H1 (cell line): ENCODE measurements at regions not wholly inside any gene's neighbourhood (a gene's known extent, or its start where the extent isn't known, plus 50 kb on each side); places are given as distances from the start of the nearest gene placed in this dataset.

ENCODE experiments used
- CBX5 ChIP-seq: fragments of 300-800, 300-1000 bp; sonication (generic); IDR thresholded peaks from 2 replicates; pipeline ENCODE4 v1.7.1; 2016; ENCODE audit warnings: antibody characterized with exemption, low read length, low read depth
- CBX8 ChIP-seq: fragments of 300-800, 300-1000 bp; sonication (generic); IDR thresholded peaks from 2 replicates; pipeline ENCODE4 v1.7.1; 2016; ENCODE audit warnings: low read depth, low read length, borderline replicate concordance
- GABPA ChIP-seq: IDR thresholded peaks from 2 replicates; pipeline ENCODE4 v1.6.1; 2011; ENCODE audit warnings: mild to moderate bottlenecking, low read length, moderate library complexity, borderline replicate concordance; ENCODE audit not compliant: insufficient read depth
- SIN3A ChIP-seq, 2 experiments: IDR thresholded peaks in 1 of 2; conservative IDR thresholded peaks in 1 of 2; 2 replicates each; pipeline ENCODE4 v1.6.1; 2011 to 2012; ENCODE audit warnings: low read length in 2 of 2, improper control_type of control experiment in 1 of 2, low read depth in 1 of 2, mild to moderate bottlenecking in 1 of 2
- SP1 ChIP-seq: IDR thresholded peaks from 2 replicates; pipeline ENCODE4 v1.6.1; 2011; ENCODE audit warnings: low read depth, low read length
- SP4 ChIP-seq: IDR thresholded peaks from 2 replicates; pipeline ENCODE4 v1.6.1; 2012; ENCODE audit warnings: low read length, inconsistent platforms
- SRF ChIP-seq: IDR thresholded peaks from 2 replicates; pipeline ENCODE4 v1.6.1; 2011; ENCODE audit warnings: mild to moderate bottlenecking, low read depth, low read length, moderate library complexity
- TAF7 ChIP-seq: optimal IDR thresholded peaks from 2 replicates; pipeline ENCODE3; 2011; ENCODE audit warnings: low read depth, mild to moderate bottlenecking, inconsistent platforms, low read length, moderate library complexity, borderline replicate concordance
- TF ChIP-seq, protein P1 (sequence below): IDR thresholded peaks from 2 replicates; pipeline ENCODE4 v1.6.1; 2011; ENCODE audit warnings: low read length, improper control_type of control experiment

GRCh38 chr12:4144676-4145075, 128.9 kb upstream of the CCND2 start (continued):
- TF ChIP-seq, protein P1, sequence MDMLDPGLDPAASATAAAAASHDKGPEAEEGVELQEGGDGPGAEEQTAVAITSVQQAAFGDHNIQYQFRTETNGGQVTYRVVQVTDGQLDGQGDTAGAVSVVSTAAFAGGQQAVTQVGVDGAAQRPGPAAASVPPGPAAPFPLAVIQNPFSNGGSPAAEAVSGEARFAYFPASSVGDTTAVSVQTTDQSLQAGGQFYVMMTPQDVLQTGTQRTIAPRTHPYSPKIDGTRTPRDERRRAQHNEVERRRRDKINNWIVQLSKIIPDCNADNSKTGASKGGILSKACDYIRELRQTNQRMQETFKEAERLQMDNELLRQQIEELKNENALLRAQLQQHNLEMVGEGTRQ: no peak
- no peak for TF ChIP-seq GABPA
- no peak for TF ChIP-seq CBX5
- no peak for TF ChIP-seq SIN3A (conservative IDR thresholded peaks at IDR 0.05 in 1 of 2, IDR thresholded peaks at IDR 0.05 in 1 of 2; ENCODE audit: low read depth in 1 of 2, low read length in 2 of 2)
- no peak for TF ChIP-seq CBX8
- TF ChIP-seq SP4: no peak
- no peak for TF ChIP-seq TAF7
- TF ChIP-seq SRF: no peak
- TF ChIP-seq SP1: no peak
